Astrocyte of the spinal cord (primary cell): ENCODE measurements at regions not wholly inside any gene's neighbourhood (a gene's known extent, or its start where the extent isn't known, plus 50 kb on each side); places are given as distances from the start of the nearest gene placed in this dataset.

ENCODE experiments used
- DNase-seq: peaks from one replicate; pipeline ENCODE4 v3.0.0; 2011; ENCODE audit warnings: low read depth, low spot score
- H3K4me3 ChIP-seq: 2 replicates; pipeline ENCODE4 v1.5.1; 2011; ENCODE audit warnings: low read depth, mild to moderate bottlenecking, low read length, moderate library complexity
- CTCF ChIP-seq: IDR thresholded peaks from 2 replicates; pipeline ENCODE4 v1.5.1; 2012; ENCODE audit warnings: low read depth, mild to moderate bottlenecking, low read length, inconsistent platforms
- in situ Hi-C: cut with HindIII; loops from 2 replicates; pipeline ENCODE4 v1.10.0; 2017; ENCODE audit warnings: low sequenced_read_pairs

DNA sequence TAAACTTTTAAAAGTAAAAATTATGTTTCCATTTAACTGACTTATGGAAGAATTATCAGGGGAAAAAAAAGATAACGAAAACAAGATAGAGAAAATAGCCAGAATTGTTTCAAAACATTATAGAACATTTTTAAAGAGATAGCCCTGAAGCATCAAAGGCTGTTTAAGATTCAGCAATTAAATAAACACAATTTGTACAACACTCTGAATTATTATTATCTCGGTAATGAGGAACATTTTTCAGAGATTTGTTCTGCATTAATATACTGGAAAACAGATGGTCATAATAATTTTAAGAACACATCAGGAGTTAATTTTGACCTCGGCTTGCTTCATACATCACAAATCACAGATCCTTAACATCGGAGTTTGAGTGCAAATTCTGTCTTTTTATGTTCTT lies 643.8 kb downstream of the SORCS1 start:
- DNase-seq = no peak
- H3K4me3 ChIP-seq = no peak overlapping the region
- no peak for TF ChIP-seq CTCF
- in situ Hi-C loops = no loop called here

DNA sequence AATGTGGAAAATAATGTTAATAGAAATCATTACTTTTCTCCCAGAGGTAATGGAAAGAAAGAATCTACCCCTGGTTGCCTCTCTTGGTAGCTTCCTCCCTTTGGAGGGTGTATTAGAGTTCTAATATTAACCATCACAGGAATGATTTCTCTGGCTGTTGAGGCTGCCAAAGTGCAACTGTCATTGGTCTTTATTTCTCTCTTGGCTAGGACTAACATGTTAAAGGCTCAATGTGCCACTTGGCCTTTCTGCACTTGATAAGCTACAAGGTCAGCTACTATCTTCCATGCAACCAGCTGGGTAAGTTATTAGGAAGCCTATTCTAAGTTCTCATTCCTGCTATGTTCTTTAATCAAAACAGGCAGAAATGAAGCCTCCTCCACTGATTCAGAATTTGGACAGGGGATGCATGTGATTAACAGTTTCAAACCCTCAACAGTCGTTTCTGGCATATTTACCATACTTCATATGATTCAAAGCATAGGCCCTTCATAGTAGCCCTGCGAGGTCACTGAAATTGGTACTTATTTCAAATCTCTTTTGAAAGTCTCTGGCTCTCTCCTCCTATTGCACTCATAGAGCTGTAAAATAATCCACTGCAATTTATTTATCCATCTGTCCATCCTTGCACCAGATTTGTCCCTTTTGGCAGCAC lies 645.0 kb downstream of the SORCS1 start:
- in situ Hi-C loops = no loop called here
- TF ChIP-seq CTCF = no peak
- H3K4me3 ChIP-seq = no peak overlapping the region
- no peak for DNase-seq

GRCh38 chr10:106515206-106515790 lies 649.2 kb downstream of the SORCS1 start:
- no peak overlapping the region for H3K4me3 ChIP-seq
- no peak for TF ChIP-seq CTCF
- DNase-seq = peak; percentile 16
- in situ Hi-C loops = no loop called here

DNA sequence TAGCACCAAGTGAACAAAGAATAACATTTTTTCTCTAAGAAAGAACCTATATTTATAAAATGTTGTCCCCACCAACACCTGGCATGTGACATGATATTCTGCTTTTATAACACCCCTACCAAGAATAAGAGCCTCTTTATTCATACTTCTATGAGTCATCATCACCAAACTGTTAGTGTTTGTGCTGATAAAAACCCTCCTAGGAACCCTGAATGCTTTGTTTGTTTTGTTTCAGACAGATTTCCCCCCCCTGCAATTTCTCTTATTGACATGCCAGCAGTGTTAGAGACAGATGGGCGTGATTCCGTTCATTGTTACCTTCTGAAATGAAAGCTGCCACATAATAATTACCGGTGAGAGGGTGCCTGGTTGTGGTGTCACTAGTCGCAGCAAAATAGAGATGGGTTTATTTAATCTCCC lies 651.1 kb downstream of the SORCS1 start:
- TF ChIP-seq CTCF = no peak
- no peak overlapping the region for H3K4me3 ChIP-seq
- in situ Hi-C loops = no loop called here

GRCh38 chr10:106511917-106512316 lies 652.6 kb downstream of the SORCS1 start:
- no peak for DNase-seq
- in situ Hi-C loops = no loop called here
- no peak overlapping the region for H3K4me3 ChIP-seq
- TF ChIP-seq CTCF = no peak

More for the DNA sequence above, 651.1 kb downstream of the SORCS1 start:
- DNase-seq = peak; percentile 27

GRCh38 chr10:106508950-106509349 lies 655.6 kb downstream of the SORCS1 start:
- TF ChIP-seq CTCF = no peak
- in situ Hi-C loops = no loop called here
- DNase-seq = no peak
- H3K4me3 ChIP-seq = no peak overlapping the region
